ENCODE measurements at regions not wholly inside any gene's neighbourhood (a gene's known extent, or its start where the extent isn't known, plus 50 kb on each side); places are given as distances from the start of the nearest gene placed in this dataset.

DNA sequence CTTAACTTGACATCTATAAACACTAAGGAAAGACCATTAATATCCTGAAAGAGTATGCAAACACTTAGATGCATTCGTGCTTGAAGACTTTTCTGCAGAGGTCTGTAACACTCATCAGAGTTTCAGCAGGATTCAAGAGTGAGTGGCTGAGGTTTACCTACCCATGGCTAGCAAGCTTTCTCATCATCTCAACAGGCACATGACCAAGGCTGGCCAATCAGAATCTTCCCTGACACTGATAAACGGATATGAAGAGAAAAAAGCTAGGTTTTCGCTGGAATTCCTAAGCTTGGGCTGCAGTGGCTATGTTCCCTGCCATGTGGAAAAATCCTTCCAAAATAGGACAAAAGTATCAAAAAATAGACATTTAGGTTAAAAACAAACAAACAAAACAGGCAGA, 162.1 kb upstream of the USP15 start:
- DNase-seq, result no peak

DNA sequence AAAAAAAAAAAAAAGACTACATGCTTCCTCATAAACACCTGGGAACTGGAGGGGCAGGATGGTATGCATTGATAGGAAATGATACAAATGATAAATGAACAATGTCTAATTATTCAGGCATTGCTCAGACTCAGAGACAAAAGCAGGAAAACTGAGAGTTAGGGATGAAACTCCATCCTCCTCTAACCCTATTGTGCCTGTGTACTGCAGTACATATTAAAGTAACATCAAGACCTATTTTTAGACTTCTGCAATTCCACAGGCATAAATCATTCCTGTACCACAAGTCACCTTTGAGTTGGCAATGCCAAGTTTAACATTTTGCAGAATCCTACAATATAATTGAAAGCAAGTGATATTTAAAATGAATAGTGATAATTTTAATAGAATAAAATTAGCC, 156.5 kb upstream of the USP15 start:
- DNase-seq, result no peak

DNA sequence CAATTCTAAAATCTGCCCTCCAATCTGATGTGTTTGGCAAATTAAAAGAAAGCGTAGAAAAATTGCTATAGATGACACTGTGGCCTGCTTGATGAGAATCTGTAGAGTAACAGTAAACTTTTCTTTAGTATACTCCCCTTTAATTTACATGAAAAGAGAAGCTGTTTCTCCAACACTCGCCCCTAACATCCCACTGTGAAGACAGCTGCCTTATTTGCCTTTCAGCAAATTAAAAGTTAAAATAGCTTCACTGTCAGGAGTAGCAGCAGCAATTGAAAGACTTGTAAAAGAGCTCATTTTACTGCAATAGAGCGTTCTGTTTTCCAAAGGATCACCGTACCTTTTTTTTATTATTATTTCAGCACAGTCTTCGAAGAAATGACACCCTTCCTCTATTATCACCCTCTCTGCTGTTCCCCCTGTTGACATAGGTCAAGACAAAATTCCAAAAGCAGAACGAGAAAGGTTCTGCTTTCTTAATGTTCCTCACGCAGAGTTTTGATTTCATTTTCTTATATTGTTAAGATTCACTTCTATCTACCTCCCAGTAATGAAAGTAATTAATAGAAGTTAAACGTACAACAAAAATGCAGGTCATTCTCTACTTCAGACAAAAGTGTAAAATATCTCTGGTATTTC, 153.5 kb upstream of the USP15 start:
- no peak for DNase-seq

DNA sequence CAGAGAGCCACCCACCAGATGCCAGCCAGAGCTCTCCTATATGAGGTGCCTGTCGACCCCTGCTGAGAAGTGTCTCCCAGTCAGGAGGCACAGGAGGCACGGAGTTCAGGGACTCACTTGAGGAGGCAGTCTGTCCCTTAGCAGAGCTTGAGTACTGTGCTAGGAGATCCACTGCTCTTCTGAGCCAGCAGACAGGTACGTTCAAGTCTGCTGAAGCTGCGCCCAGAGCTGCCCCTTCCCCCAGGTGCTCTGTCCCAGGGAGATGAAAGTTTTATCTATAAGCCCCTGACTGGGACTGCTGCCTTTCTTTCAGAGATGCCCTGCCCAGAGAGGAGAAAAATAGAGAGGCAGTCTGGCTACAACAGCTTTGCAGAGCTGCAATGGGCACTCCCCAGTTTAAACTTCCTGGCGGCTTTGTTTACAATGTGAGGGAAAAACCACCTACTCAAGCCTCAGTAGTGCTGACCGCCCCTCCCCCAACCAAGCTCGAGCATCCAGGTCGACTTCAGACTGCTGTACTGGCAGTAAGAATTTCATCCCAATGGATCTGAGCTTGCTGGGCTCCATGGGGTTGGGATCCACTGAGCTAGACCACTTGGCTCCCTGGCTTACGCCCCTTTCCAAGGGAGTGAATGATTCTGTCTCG, 146.7 kb upstream of the USP15 start:
- no peak for DNase-seq

DNA sequence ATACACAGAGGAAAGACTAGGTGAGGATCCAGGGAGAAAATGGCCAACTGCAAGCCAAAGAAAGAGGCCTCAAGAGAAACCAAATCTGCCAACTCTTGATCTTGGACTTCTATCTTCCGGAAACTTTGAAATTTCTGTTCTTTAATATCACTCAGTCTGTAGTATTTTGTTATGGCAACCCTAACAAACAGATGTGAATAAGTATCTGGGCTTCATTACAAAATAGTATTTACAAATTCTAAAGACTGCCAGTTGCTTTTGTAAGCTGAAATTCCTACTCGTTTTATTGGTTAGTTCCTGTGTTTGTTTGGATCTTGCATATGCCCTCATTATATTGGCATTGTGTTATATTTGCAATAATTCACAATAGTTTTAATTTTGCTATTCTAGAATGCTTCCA, 143.2 kb upstream of the USP15 start:
- no peak for DNase-seq

DNA sequence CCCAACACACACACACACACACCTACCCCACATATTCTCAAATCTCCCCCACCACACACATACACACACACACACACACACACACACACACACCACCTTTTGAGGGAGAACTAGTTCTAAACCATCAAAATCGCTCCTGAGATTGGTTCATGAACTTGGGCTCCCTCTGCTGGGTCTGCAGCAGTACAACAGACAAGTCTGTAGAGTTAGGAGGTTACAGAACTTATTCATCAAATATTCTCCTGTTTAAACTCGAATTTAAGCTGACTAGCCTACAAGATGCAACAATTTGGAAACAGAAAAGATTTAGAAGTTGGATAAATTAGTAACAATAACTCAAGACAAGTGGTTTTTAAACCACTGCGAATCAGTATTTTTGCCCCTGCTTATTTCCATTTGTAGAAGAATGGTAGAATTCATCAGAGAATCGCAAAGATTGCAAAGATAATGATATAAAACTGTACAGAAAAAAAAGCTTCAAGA, 136.4 kb upstream of the USP15 start:
- no peak for DNase-seq

DNA sequence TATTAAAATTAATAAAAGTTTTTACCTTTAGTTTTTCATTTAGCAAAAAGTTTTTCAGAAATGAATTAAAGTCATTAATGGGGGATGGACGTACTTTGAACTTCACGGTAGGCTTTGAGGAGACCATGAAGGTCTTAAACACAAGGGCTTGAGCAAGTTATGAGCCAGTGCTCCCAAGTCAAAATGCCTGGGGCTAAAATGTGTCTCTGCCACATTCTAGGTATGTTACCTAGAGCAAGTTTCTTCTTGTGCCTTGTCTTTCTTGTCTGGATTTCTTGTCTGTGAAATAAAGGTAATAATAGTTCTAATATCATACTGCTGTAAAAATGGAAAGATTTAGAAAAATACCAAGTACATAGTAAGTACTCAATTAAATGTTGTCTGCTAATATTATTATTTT, 132.7 kb upstream of the USP15 start:
- DNase-seq, result no peak

DNA sequence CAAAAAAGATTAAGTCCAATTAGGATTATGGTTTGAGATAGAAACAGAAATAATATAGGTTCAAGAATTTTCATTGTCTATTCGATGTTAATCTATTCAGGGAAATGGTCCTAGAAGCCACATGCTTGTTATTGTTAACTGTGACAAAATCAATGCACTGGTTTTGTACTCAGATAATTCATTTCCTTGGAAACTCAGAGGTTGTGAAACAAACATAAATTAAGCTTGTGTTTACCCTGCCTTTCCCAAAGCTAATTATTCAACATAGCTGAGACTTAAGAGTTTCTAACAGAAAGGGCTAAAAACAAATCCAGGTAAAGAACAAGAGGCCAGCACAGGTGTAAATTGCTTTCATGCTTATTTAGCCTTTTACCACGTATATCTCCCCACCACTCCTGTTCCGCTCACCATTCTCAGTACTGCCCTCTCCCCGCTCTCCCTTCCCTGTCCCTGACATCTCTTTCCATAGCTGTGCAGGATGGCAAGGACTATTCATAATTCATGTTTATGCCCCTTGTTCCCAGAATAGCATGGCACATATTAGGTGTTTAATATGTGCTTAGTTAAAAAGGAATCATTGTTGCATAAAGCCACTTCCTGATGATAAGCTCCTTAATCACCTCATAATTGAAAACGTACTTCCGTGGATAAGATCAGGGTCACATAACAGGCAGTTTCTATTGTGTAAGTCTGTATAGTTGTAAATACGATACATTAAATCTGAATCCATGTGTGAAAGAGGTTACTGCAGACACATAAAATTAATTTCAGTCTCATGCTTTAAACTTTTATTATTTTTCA, 131.8 kb upstream of the USP15 start:
- DNase-seq, result no peak

DNA sequence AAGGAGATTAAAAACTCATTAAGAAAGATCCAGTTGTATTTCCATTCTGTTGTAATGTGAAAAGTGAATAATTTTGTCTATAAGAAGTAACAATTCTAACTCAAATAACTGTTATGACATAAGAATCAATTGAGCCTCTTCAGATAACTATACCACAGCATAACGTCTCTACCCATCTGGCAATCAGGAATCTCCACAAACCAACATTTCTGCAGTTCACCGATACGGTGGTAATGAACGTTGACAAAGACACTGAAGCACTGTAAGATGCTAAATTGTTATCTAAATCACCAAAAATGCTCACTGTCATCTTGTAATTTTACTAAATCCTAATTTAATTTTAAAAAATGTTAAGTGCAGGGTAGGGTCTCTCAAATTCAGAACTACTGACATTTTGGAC, 130.9 kb upstream of the USP15 start:
- DNase-seq, result no peak

DNA sequence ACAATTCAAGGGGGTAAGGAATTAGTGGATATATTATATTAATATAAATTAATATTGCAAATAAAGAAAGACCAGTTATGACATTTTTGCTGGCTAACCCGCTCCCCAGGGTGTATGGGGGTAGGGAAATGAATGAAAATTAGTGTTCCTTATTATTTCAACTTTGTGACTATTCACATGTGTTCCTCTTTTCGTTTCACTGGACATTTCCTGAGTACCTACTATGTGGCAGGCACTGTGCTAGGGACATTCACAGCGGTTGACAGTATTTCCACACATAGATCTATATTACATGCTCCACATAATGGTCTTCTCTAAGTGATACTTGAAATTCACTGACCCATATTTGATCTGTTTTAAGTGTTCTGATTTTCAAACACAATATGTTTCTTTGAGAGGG, 129.8 kb upstream of the USP15 start:
- DNase-seq, result no peak

DNA sequence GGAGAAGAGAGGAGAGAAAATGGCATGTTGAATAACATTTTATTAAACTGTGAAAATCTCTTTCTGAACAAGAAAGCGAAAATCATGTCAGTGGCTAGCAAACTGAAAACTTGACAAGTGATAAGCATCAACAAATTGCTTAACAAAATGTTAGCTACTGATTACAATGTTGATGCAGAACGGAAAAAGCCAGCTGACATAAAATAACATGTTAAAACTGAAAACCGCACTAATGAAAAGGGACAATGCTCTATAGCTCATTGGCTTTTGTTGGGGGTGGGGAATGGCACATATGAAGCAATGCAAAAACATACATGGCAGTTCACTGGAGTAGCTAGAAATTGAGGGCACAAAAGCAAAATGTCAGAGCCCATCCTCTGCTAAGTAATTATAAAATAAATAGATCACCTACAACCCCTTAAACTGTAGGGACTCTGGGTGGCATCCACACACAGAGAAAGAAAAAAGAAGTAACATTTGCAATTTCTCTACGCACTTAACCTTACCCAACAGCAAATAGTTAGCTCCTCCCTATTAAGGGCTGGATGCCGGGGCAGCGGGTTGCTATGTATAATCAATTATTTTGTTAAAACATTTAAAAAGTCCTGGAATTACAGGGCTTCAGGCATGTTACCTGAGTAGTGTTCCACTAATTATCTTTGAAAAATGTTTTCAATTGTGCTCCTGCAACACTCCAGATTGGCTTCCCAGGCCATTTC, 129.2 kb upstream of the USP15 start:
- no peak for DNase-seq

DNA sequence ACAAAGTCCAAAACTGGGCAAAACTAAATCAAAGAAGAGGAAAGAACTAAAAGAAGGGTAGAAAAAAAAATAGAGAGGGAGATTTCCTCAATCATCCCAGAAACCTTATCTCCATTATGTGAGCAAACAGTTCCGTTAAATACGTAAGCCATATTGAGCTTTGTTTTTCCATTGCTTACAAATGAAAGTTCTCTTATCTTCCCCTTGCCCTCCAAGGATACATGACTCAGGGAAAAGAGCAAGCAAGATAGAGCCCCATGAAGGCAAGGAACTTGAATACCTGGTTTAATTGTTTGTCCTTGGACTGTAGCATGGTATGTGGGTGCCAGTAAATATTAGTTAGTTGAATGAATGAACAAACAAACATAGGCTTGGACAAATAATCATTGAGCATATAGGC, 126.8 kb upstream of the USP15 start:
- no peak for DNase-seq

DNA sequence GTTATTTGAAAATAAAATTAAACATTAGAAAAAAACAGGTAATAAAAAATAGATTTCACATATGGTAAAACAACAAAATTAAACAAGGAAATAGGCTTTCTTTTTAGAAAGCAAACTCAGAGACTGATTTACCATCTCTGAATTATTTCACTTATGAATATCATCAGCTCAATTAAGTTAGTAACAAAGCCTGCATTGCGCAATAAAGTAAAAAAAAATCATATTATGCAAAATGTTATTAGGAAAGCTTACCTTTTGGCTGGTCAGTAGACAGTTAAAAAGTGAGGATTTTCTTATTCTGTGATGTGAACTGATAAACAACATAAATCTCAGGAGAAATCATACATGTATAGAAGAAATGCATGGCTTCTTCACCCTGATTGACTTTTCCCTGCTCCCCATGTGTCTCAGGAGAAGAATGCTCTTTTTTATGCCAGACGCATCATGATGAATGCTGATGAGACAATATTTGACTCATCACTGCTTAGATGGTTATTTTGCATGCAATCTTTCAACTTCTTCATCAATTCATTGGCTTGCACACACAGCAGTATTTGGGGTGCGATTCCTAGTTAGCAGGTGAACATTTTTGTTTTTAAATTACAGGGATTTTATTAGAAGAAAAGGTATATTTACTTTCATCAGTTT, 124.5 kb upstream of the USP15 start:
- no peak for DNase-seq

DNA sequence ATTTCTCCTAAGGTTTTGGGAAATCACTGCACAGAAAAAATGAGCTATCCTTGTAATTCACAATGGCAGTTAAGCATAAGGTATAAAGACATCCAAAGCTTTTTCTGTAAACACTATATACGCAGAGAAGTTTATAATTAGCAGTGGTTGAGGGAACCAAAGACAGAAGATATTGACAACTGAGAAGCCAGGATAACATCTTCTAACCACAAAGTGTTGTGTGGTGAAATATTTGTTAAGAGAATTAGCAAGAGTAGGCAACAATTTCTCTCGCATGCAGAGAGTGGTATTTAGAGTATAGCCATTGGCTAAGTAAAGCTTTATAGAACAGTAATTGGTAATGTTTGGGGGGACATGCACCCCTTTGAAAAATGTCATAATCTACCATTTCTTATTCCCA, 123.7 kb upstream of the USP15 start:
- no peak for DNase-seq

DNA sequence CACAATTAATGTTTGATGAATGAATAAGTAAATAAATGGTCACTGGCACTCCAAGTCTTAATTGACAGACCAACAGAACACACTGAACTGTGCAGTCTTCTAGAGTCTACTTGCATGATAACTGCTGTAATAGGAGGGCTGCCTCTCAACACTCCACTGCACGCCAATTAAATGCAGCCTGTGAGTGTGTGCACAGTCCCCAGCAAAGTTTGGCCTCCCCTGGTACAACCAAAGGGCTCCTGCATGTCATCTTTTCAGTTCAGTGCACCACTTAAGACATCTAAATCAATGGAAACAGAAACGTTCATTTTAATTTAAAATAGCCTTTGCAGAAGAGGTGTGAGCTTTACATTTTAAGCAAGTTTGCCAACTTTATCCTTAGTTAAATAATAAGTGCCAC, 121.7 kb upstream of the USP15 start:
- DNase-seq, result no peak

DNA sequence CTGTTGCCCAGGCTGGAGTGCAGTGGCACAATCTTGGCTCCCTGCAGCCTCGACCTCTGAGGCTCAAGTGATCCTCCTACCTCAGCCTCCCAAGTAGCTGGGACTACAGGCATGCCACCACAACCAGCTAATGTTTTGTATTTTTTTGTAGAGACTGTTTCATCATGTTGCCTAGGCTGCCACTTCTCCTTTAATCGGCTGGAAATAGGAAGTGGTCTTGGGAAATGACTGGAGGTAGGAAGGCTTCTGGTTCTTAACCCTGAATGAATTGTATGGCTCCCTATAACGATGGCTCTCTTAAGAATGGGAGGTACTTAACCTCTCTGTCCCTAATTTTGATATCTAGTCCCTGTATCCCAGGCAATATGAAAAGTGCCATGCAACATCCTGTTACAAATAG, 113.9 kb upstream of the USP15 start:
- no peak for DNase-seq

DNA sequence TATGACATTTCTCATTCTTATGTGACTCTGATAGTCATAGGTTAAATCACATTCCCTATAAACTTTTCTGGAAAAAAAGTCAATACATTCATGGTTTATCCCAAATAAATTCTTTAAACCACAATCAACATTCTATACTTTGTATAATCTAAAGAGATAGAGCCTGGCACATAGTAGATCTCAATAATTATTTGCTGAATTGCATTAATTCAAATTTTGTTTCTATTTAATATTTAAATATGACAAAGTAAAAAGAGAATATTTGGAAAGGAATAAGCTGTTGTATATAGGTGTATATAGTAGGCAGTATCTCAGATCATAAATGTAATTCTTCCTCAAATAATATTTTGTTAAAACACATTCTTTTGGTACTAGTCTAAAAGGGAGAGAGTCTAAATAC, 102.2 kb upstream of the USP15 start:
- no peak for DNase-seq

DNA sequence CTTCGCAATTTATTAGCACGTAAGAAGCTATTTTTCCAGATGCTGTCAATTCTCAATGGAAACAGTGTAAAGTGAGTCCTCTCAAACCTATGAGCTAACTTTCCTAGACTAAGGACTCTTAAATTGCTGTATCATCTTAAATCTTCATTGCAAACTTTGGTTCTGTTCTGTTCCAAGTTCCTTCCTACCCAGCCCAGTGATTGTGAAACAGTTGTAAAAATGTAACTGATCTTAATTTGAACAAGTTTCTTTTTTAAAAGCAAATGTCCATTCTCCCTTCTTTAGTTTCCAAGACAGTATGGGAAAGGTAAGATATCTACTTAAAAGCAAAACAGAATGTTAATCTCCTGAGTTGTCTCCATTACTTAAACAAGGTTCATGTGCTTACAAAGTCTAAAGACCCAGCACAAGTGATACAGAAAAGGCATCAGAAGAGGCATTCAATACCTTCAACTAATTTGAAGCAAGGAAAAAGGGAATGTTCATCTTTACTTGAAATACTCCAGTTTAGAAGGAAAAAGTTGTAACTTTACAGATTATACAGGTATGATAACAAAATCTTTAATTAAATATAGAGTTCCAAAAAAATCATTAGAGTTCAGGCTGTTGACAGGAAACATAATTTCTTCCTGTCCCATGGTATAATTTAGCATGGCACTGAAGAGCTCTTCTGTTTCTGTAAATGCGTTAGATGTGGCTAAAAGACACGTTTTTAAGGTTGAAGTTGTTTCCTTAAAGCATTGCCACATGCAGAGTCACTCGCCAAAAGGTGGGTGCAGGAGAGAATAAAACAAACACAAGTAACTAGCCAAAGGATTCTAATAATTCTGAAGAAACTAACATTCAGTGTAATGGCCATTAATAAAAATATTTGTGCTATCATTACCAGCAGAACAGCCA, 101.5 kb upstream of the USP15 start:
- DNase-seq, result no peak

DNA sequence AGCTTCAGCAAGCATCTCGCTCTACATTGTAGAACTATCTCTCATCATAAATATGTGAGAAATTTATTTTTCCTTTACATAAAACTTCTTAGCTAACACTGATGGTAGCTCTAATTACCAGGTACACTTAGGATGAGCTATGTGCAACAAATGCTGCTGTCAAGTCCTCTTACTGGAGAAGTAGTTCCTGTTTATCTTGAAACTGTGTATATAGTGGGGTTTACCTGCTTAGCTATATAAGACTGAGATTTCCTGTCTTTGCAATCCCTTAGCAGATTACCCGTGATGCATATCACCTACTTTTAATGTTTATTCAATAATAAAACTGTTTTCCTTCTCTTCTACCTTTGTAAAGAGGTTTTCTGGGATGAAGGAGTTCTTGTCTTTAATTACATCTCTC, 98.0 kb upstream of the USP15 start:
- DNase-seq, result no peak

DNA sequence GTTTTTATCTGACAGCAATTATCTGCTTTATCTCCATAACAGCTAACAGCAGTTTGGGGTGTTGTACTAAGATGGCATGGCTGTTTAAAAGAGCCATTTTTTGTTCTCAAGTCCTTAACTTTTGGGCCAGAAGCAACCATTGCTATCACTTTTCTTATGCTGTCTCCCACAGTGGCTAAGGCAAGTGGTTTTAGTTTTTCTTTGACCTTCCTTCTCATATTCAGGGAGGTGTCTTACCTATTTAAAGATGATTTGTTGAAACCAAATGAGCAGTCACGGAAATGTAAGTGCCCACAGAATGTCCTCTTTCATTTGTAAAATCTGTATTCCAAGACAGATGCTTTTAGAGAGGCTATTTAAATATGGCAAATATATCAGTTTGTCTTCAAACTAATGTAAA, 96.8 kb upstream of the USP15 start:
- no peak for DNase-seq

DNA sequence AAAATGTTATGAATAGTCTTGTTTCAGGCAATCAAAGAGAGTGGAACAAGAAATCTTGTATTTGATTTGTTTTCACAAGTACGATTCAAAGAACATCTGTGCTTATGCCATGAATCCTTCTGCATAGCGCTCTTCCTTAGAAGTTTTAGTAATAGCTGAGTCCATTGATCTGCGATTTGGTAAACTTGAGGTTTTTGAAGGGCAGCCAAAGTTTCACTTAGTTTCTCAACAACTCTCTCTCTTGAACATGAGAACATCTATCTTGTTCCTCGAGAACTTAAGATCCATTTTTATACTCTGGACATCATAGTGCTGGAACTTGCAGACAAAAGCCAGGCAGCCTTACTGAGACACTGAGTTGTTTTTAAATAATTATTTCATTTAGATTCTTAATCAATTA, 96.2 kb upstream of the USP15 start:
- DNase-seq, result no peak

DNA sequence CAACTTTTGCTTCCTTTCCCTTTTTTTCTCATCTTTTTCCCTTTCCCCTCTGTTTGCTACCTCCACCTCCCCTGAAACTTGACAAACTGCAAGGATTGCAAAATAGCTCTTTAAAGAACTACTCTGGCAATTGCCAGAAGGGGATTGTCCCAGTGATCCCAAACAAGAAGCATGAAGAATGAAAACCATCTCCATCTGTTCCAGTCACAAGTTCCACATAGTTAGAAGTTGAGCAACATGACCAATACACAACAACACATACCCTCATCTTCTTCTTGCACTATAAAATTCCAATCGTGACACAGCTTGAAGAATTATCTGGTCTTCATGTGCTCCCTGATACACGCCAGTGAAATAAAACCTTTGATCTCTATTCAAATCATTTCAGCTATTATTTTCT, 93.7 kb upstream of the USP15 start:
- no peak for DNase-seq

Measured in NCI-H1436 treated with DMSO at 0.1 percent for 48 hours (cell line).